CD4-positive, alpha-beta T cell treated with Interleukin-10 for 1 hour (primary cell): ENCODE measurements at regions not wholly inside any gene's neighbourhood (a gene's known extent, or its start where the extent isn't known, plus 50 kb on each side); places are given as distances from the start of the nearest gene placed in this dataset.

Experiments used
- DNase-seq: peaks from one replicate; pipeline ENCODE4 v3.0.0-alpha.2; 2020

GRCh38 chr2:215681799-215682596, 246.1 kb upstream of the FN1 start:
- DNase-seq = no peak

DNA sequence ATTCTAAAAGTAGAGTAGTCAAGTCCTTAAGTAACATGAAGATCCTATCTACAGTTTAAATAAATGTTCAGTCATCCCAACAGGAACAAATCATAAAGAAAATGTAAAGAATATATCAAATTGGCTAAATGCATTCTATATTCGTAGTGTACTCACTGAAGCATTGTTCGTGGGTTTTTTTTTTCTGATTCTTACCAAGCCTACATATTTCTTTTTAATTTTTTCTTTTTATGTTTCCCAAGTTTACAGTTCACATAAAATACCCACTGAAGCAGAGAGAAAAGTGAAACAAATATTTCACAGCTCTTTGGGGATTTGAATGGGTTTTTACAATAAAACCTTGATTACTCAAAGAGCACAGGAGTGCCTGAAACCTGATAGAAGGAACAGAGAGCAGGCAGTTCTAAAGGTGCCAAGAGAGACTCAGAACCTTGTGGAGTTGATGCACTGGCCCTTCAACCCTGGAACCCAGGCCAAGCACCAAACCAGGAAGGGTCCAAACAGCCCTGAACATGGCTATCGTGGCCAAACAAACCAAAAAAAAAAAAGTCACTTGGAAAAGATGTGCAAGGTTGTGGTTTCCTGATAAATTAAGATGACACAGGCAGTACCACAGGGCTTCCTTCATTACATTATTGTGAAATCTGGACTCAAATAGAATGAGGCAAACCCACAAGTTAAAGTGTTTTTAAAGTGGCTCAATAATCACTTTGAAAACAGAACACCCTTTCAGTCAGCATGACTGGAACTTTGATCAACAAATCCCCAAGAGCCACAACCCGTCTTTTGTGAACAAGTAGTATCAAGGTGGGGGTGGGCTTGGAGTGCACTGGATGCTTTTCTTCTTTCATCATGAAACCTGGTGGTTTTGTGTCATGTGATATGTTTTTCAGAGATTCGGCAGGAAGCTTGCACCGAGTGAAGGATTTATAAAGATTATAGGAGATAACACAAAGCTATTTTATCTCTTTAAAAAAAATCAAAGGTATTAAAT, 245.0 kb upstream of the FN1 start:
- peak; percentile 46 for DNase-seq

- no peak for DNase-seq
These were observed 242.2 kb upstream of the FN1 start for GRCh38 chr2:215678094-215678493.

- DNase-seq = no peak
These were observed 241.6 kb upstream of the FN1 start for GRCh38 chr2:215677481-215677880.

DNA sequence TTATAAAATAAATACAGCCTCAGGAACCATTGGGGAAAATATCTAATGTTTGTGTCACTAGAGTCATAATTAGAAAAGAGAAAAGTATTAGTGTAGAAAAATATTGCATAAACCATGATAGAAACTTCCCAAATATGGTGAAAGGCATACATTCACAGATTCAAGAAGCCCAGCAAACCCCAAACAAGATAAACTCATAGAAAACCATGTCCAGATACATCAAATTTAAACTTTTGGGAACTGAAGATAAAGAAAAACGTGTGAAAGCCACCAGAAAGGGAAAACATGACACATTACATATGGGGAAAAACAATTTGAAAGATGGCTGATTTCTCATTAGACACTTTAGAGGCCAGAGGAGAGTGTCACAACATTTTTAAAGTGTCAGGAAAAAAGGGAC, 236.5 kb upstream of the FN1 start:
- DNase-seq = no peak

GRCh38 chr2:215671691-215672090, 235.8 kb upstream of the FN1 start:
- no peak for DNase-seq

DNA sequence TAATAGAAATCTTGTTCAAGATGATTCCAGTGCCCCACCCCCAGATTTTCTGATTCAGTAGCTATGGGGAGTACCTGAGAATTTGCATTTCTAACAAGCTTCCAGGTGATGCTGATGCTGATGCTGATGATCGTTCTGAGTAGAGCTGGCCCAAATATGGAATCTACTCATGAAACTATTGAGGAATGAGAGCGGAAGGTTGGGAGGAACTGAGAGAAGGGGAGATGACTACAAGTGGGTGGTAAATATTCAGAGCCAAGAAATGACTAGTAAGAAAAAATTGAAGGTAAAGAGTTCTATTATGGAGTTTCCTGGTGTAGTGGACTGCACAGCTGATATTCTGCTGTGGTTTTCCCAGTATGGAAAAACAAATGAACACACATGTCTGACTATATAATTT, 235.4 kb upstream of the FN1 start:
- DNase-seq = no peak

DNA sequence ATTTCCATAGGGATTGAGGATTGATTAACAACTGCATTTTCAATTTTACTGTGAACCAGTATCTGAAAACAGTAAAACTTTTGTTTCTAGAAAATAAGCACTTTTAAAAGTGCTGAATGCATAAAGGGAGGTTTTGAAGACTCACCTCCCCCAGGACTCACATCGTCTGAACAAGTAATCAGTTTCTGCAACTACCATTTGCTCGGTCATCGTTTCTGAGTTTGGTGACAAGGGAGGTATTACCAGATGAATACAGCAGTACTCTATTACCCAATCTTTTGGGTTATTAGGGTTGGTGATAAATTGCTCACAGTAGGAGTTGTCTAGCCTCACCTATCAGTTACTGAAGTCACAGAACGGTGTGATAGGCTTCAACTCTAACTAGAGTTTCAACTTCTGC, 234.5 kb upstream of the FN1 start:
- DNase-seq = no peak

GRCh38 chr2:215668378-215668775, 232.5 kb upstream of the FN1 start:
- no peak for DNase-seq

DNA sequence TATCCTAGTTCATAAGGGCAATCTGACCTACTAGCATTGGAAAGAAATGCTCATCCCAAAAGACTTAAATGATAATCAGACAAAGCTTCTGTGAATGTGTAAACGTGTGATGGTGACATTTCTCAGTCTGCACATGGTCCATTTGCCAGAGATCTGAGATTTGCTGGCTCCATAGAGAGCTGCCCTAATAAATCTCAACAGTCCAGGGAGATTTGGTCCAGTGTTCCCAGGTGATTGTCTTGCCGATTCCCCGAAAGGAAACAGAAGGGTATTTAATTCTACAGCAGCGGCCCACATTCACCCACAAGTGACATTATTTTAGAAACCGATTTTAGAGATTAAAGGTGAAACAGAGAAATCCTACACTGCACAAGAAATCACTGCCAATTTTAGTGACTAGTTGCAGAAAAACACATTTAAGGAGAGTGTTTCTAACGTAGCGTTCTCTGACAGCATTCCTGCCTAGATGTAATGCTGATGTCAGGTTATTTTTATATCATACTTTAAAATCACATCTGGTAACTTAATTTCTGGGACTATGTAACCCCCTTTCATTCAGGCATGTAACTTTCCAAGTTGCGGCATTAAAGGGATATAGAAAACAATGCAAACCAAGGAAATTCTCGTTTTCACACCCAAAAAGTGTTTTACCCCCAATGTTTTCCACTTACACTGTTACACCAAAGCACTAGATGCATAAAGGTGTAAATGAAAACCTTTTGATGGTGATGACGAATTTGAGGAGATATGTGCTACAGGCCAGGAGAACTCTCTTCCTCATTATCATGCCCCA, 231.9 kb upstream of the FN1 start:
- DNase-seq = no peak

DNA sequence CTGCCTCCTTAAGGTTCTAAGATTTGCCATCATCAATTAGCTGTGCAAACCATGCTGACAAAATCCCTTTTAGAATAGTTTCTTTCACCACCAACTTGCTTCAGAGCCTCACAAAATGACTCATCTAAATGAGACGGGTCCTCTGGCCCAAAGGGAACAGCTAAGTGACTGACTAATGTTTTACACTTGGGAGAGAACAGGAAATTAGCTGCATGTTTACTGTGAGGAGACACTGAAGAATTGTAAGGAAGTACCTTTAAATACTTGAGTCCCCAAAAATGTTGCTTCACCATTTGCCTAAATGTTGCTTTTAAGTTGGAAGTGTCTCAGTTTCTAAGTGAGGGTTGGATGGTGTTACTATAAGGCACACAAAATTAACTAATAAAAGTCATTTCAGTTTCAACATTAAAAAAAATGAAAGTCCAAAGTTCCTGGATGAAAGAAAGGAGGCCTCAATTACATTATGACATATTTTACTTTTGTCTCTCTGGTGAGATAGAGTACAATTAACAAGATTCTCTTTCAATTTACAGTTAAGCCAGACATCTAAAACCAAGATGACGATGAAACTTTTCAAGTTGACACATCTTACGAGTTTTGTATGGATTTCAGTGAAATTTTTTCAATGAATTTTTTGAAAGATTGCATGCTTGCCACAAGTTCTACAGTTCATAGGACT, 229.1 kb upstream of the FN1 start:
- peak; percentile 1 for DNase-seq

DNA sequence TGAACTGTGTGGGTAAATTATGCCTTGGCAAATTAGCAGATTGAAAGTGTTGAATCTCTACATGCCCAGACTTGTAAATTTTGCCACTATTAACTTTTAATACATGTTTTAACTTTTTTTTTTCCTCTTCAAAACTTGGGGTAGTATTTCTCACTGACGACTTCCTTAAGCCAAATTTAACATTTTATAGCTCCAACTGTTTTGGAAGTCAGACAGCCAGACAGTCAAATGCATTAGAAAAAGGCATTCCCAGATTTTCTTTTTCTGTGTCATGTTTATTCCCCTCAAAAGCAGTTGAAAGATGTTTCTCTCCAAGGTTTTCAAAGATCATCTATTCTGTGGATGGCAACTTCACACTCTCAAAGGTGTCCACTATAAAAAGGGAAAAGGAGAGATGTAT, 226.8 kb upstream of the FN1 start:
- no peak for DNase-seq

DNA sequence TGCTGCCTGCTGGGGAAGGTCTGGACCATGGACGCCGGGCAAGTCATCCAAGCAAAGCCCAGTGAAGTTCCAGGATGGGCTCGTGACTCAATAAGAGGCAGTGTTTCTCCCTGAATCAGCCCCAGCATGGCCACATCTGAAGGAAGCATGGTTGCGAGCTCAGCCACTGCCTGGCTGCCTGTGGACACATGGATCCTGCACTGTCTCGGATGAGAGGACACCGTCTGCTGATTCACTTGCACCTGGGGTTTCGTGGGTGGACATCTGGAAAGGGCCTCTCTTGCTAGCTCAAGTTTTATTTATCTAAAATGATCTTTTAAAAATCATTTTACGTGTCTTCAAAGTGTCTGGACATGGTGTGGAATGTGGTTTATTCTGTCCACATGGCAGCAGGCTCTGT, 224.8 kb upstream of the FN1 start:
- DNase-seq = no peak

DNA sequence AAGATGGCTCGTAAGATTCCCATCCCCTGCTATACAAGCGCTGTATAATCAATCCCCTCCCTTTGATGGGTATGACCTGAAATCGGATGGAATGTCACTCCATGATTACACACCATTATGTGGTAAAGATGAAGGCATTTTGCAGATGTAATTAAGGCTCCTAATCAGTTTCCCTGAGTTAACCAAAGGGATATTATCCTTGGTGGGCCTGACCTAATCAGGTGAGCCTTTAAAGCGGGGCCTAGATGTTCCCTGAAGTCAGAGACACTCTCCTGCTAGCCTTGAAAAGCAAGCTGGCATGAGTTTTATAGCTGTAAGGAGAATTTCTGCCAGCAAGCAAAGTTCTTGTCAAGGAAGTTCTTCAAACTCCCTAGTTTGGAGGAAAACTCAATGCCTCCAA, 223.8 kb upstream of the FN1 start:
- no peak for DNase-seq

GRCh38 chr2:215658635-215659305, 222.9 kb upstream of the FN1 start:
- no peak for DNase-seq

DNA sequence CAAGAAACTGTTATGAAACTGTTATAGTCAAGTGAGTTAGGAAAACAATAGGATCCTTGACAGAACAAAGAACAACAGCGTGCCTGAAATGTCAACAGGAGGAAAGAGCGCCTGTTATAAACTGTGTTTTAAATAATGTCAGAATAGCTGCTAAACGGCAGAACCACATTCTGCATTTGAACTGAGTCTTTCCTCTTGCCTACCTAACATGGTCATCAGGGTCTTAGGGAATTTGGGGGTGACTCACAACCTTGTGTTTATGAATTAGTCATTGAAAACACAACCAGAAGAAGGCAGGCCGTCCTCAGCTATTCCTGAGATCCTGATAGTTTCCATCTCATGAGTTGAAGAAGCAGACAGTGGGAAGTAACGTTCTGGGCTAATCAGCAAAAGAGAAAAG, 222.0 kb upstream of the FN1 start:
- no peak for DNase-seq

DNA sequence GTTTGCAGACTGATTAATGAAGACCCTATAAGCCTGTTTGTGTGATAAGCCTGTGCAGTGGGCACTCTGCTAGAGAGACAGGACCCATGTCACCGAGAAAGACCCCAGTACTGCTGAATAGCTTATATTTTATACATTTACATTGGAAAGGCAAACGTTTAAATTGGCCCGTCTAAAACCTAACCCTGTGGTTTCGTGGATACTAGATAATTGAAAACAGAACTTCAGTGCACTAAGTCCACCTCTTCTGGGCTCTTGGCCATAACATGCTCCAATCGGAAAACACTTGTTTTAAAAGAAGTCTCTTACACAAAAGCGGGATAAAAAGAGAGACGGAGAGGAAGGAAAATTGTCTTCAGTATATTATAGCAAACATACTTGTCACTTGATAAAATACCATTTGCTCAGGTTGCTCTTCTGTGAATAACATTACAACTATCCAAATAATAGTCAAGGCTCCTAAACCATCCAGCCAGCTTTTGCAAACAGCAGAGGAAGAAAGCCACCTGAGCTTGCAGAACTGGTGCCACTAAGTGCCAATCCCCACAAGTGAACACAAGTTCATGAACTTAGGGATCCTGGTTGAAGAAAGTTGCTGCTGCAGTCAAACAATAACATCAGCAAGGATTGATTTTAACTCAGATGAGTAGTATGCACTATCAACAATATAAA, 218.4 kb upstream of the FN1 start:
- no peak for DNase-seq

DNA sequence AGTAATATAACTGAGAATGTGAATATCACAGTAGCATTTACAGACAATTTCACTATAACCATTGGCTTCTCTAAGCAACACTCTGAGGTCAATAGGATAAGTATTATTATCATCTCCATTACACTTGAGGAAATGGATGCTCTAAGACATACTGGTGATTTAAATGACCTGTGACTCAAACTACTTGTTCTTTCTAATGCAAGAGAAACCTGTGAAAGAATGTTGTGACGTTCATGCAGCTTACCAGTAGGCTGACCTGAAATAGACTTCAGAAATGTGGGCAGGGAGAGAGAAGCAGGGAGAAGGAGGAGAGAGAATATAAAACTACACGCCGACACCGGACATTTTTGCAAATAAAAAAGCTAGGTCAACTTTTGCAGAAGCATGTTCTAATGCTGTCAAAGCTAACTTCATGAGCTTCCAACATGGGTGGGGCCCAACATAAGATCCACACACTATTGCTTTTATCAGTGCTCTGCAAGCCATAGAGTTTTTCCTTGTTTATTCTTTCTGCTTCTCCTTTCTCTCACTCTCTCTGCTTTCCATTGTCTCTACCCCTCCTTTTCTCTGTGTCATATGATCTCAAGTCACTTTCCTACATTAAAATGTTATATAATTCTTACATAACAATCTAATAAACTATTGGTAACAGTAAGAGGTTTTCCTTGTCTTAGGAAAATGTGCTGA, 217.6 kb upstream of the FN1 start:
- no peak for DNase-seq

DNA sequence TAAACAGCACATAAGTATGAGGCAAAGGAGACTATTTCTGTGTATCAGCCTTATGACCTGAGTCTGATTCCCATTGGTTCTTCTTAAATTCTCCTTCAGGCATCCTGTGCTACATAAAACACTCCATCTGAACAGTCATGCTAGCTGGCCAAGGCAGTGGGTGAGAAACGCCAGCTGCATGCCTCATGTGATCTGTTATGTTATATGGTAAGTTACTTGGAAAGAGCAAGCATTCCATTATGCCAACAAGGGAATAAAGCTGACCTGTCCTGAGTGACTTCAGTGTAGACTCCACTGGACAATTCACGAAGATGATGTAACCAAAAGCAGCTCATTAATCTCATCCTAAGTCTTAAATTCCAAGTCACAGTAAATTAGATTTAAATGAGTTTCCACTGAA, 216.5 kb upstream of the FN1 start:
- DNase-seq = no peak

DNA sequence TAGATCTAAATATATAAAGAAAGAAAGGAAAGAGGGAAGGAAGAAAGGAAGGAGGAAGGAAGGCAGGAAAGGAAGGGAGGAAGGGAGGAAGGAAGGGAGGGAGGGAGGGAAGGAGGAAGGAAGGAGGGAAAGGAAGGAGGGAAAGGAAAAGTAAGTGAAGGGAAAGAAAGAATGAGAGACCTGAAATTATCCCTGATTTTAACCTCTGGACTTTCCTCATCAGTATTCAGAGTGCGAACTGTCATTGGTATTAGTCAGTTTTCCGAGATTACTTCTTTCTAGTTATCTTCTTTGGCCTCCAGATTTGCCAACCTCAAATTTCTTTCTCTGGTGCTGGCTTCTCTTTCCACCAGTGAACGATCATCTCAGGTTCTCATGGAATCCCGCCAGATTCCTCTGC, 215.5 kb upstream of the FN1 start:
- no peak for DNase-seq
